GM19467 (cell line): ENCODE measurements at regions not wholly inside any gene's neighbourhood (a gene's known extent, or its start where the extent isn't known, plus 50 kb on each side); places are given as distances from the start of the nearest gene placed in this dataset.
"Not testable (repeated sequence)": the region's sequence is repeated elsewhere in the genome, so short reads cannot be mapped to it uniquely, and the experiment has no call there.

Source experiments
- ATAC-seq: cut with Tn5 transposase; IDR thresholded peaks from one replicate; pipeline ENCODE4 v1.9.1; 2021; ENCODE audit warnings: mild to moderate bottlenecking, moderate library complexity; ENCODE audit not compliant: unreplicated experiment

DNA sequence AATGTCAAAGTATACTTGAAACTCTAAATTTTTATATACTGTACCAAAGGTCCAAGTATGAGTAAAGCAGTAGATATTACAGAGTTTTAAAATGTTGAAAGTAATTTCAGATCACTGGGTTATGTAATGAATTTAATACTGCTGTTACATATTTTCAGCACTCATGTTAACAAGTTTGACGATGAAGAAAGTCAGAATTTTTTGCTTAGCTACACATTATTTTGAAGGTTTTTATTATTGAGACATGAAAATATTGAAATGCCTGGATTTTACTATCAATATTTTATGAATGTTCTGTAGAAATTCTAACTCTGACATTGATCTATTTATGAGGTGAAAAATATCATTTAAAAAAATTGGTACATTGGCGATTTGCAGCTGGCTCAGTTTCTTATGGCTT lies 1030.3 kb downstream of the FSCB start:
- no peak for ATAC-seq

DNA sequence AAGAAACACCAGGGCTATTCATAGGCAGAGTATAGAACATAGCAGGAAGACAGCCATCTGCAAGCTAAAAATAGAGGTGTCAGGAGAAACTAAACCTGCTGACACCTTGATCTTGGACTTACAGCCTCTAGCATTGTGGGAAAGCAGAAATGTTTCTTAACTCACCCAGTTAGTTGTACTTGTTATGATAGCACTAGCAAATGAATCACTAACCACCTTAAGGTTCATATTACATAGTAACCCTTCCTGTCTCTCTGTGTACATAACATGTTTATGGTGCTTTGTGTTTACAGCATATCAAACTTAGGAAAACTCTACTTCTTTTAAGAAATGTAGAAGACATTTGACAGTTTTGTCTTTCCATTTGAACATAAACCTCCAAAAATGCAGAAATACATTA lies 1031.3 kb downstream of the FSCB start:
- ATAC-seq = no peak

GRCh38 chr14:43471595-43471994 lies 1035.5 kb downstream of the FSCB start:
- no peak for ATAC-seq

DNA sequence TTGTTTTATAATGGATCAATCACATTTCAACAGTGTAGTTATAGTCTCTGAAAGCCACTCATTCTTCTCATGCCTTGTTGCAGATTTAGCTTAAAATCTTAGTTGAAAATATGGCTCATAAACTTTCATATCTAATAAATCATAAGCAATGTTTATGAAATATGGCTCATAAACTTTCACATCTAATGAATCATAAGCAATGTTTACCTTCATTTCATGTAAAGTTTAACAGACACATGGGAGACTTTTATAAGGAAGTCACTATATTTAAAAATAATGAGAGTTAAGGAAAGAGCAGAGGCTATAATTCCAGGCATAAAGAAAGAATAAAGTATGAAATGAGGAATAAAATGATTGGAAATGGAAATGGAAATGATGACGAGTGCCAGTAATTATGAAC lies 1042.1 kb downstream of the FSCB start:
- ATAC-seq = no peak

DNA sequence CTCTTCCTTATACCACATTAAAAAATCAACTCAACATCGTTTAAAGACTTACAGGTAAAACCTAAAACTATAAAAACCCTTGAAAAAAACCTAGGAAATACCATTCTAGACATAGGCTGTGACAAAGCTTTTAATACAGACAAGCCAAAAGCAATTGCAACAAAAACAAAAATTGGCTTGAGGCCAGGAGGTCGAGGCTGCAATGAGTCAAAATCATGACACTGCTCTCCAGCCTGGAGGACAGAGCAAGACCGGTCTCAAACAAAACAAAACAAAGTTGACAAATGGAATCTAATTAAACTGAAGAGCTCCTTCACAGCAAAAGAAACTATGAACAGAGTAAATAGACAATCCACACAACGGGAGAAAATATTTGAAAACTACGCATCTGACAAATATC lies 1057.8 kb downstream of the FSCB start:
- no peak for ATAC-seq

- no peak for ATAC-seq
These were observed 1069.0 kb downstream of the FSCB start for GRCh38 chr14:43438056-43438455.

- ATAC-seq = no peak
These were observed 1088.8 kb downstream of the FSCB start for GRCh38 chr14:43418324-43418723.

DNA sequence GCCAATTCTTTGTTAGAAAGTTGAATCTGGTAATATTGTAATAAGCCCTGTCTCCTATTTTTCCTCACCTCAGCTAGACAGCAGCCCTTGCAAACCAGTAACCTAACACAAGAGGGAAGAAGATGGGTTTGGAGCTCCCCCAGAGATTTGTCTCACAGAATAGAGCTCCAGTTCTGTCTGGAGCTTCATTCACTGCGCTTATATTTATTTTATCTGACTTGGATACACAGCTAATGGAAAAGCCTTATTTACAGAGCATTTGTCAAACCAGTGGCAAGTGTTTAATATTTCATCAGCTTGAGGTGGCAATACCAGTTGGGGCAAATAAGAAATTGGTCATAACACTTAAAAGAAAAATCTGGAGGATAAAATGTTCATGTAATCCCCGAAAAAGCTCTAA lies 1094.0 kb downstream of the FSCB start:
- ATAC-seq = no peak

- ATAC-seq = no peak
These were observed 1095.2 kb downstream of the FSCB start for GRCh38 chr14:43411841-43412240.

- ATAC-seq = no peak
These were observed 1096.5 kb downstream of the FSCB start for GRCh38 chr14:43410631-43411030.

- ATAC-seq = no peak
These were observed 1098.6 kb downstream of the FSCB start for GRCh38 chr14:43408472-43408871.

GRCh38 chr14:43407706-43408105 lies 1099.4 kb downstream of the FSCB start:
- no peak for ATAC-seq

DNA sequence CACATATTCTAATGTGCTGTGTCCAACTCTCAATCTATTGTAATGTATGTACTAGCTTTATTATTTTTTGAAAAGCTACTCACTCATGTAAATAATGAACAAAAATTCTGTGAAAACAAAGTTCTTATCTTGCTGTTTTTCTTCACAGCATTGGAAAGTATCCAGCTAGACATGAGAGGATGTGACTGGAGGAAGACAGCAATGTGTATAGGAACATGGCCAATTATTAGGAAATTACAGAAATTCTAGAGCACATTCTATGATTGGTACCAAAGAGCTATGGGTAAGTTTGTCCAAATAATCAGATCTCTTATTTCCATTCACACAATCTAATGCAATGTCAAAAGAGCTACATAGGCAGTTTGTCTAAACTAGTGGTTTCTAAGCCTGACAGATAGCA lies 1100.2 kb downstream of the FSCB start:
- ATAC-seq = no peak

DNA sequence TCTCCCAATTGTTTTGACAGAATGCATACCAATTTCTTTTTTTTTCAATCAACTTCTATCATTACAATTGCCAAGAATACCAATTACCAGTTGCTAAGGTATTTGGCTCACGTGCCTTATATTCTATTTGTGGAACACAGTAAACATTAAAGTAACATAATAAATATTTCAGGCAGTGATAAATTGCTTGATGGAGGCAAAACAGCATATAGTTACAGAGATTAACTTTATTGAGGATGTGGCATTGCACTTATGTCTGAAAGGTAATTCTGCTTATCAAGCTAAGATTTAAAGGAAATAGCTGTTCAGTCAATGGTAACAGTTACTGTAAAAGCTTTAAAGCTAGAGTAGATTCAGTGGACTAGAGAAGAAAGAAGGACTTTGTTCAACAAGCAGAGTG lies 1107.8 kb downstream of the FSCB start:
- ATAC-seq = no peak

GRCh38 chr14:43370565-43370896 lies 1136.6 kb downstream of the FSCB start:
- not testable (repeated sequence) for ATAC-seq

- no peak for ATAC-seq
These were observed 1137.1 kb downstream of the FSCB start for GRCh38 chr14:43369710-43370564.

- ATAC-seq = no peak
These were observed 1144.5 kb downstream of the FSCB start for GRCh38 chr14:43362586-43362985.

- no peak for ATAC-seq
These were observed 1145.3 kb downstream of the FSCB start for GRCh38 chr14:43361751-43362150.

- ATAC-seq = no peak
These were observed 1146.8 kb downstream of the FSCB start for GRCh38 chr14:43360239-43360638.

GRCh38 chr14:43359317-43359716 lies 1147.8 kb downstream of the FSCB start:
- ATAC-seq = no peak

DNA sequence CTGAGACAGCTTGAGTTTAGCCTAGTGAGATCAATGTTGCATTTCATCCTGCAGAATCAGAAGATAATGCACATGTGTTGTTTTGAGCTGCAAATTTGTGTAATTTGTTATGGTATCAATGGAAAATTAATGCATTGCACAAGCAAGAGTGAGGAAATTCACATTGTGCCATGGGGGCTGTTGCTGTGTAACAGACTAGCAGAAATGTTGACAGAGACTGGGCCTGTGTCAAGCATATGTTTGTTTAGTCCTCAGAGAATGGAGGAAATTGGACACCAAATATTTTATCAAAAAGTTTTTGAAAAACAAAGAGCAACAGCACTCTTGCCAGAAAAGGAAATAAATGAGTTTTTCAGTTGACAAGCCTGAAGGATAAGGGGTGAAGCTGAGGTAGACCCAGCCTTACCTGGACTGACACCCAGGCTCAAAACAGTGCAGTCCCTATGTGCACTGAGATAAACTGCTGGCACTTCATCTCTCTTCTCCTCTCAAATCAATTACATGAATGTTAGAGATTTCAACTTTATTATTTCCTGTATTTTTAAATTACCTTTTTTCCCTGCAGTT lies 1150.0 kb downstream of the FSCB start:
- no peak for ATAC-seq

DNA sequence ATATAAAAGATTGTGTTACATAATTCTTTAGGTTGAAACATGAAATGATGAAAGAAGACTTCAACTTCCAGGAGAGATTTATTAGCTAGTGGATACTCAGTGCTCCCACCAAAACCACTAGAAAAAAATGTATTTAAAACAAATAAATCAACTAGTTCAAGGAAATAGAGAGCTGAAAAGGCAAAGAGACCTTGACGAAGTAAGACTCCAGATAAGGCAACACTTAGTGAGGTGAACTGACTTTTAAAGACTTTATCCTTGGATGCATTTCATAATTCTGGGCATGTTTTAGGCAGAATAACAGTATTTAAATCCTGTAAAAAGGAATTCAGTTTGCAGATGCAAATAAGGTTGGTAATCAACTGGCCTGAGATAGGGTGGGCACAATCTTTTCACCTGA lies 1150.7 kb downstream of the FSCB start:
- ATAC-seq = no peak

DNA sequence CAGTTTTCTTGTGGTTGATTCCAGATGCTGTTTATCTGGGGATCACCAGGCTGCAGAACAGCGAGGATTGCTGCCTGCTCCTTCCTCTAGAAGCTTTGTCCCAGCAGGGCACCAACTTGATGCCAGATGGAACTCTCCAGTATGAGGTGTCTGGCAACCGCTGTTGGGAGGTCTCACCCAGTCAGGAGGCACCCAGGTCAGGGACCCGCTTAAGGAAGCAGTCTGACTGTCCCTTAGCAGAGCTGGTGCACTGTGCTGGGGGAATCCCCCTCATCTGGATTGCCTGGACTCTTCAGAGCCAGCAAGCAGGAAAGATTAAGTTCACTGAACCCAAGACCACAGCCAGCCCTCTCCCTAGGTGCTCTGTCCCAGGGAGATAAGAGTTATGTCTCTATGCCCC lies 1165.2 kb downstream of the FSCB start:
- no peak for ATAC-seq
